Esophagus muscularis mucosa (tissue), 4 donors: ENCODE measurements at regions not wholly inside any gene's neighbourhood (a gene's known extent, or its start where the extent isn't known, plus 50 kb on each side); places are given as distances from the start of the nearest gene placed in this dataset.

Experiments
- DNase-seq: peaks from one replicate; pipeline ENCODE4 v3.0.0-alpha.2; 2017; ENCODE audit errors: extremely low spot score
- H3K27ac ChIP-seq, 4 donors: fragments of 200-600 bp; sonication (generic); replicated peaks in 1 of 4; 1 replicate in 3 of 4; 2 replicates in 1 of 4; pipeline ENCODE4 v1.5.1; 2016 to 2019; ENCODE audit warnings: mild to moderate bottlenecking in 1 of 4
- H3K27me3 ChIP-seq, 4 donors: fragments of 200-600 bp; sonication (generic); one replicate each; pipeline versions ENCODE4 v1.5.1 to v1.6.0; 2016 to 2019
- H3K36me3 ChIP-seq, 4 donors: fragments of 200-600 bp; sonication (generic); one replicate each; pipeline ENCODE4 v1.5.1; 2016 to 2019
- H3K4me1 ChIP-seq, 4 donors: fragments of 200-600 bp; sonication (generic); one replicate each; pipeline ENCODE4 v1.5.1; 2016 to 2019
- H3K4me3 ChIP-seq, 4 donors: fragments of 200-600 bp; sonication (generic); 1 replicate in 2 of 4; 2 replicates in 2 of 4; pipeline ENCODE4 v1.5.1; 2016 to 2019; ENCODE audit warnings: mild to moderate bottlenecking in 4 of 4, moderate library complexity in 1 of 4
- H3K9me3 ChIP-seq, 4 donors: fragments of 200-600 bp; sonication (generic); 1 replicate in 3 of 4; 2 replicates in 1 of 4; pipeline ENCODE4 v1.5.1; 2016 to 2019
- CTCF ChIP-seq, 3 experiments: fragments of 200-600 bp in 2 of 3; fragments of 450-650 bp in 1 of 3; sonication (generic) in 2 of 3; IDR thresholded peaks; one replicate each; pipeline ENCODE4 v1.5.1; 2017 to 2019; ENCODE audit warnings: antibody characterized with exemption in 3 of 3, mild to moderate bottlenecking in 2 of 3, moderate library complexity in 1 of 3
- EP300 ChIP-seq: sonication (generic); formaldehyde crosslinking; IDR thresholded peaks from one replicate; pipeline ENCODE4 v1.6.1; 2017; ENCODE audit warnings: antibody characterized with exemption
- POLR2A ChIP-seq: fragments of 450-650 bp; IDR thresholded peaks from one replicate; pipeline ENCODE4 v1.6.1; 2017; ENCODE audit warnings: antibody characterized with exemption, moderate library complexity, mild to moderate bottlenecking, low read depth
- POLR2AphosphoS5 ChIP-seq, 2 donors: sonication (generic); formaldehyde crosslinking; IDR thresholded peaks; one replicate each; pipeline ENCODE4 v1.6.1; 2017; ENCODE audit warnings: antibody characterized with exemption in 2 of 2
- WGBS: methylation state at CpG from one replicate; pipeline ENCODE4 v1.1.5; 2018; 5-methylcytosine and 5-hydroxymethylcytosine counted together
- intact Hi-C: fragments of 100-400 bp; cut with DNase I; formaldehyde crosslinking; loops from one replicate; pipeline ENCODE4 v1.15.1; 2023
- small RNA-seq, 3 donors: library from RNA; depleted of rRNA; stranded (forward); fragments of <200 nt; gene quantifications; one replicate each; pipeline ENCODE3, GENCODE V24; 2016

GRCh38 chr2:162888652-162889051 is 50.1 kb upstream of the KCNH7 start:
- WGBS: 81% methylated on average over 3 of the region's 3 CpGs
- intact Hi-C loops: no loop called here
- no peaks in the 10 kb centered on the region for H3K27me3 ChIP-seq
- no peak overlapping the region for H3K27ac ChIP-seq
- TF ChIP-seq POLR2A (no peak), POLR2AphosphoS5 (IDR thresholded peaks at IDR 0.05) (no peak), EP300 (no peak), CTCF (IDR thresholded peaks at IDR 0.05) (no peak)
- H3K9me3 ChIP-seq: no peaks in the 10 kb centered on the region
- no peaks in the 10 kb centered on the region for H3K36me3 ChIP-seq
- DNase-seq: no peak
- no peak overlapping the region for H3K4me3 ChIP-seq
- no peaks in the 10 kb centered on the region for H3K4me1 ChIP-seq

Small RNA genes in the stretch of these regions (small RNA-seq; reads per million reads assigned to genes)
- 0 reads per million in 3 donors for gene RNU6-627P
